GM23338 (cell line): ENCODE measurements at regions not wholly inside any gene's neighbourhood (a gene's known extent, or its start where the extent isn't known, plus 50 kb on each side); places are given as distances from the start of the nearest gene placed in this dataset.

Experiments used
- ATAC-seq: fragments of 200-7000 bp; cut with Tn5 transposase; 3 replicates; pipeline ENCODE4 v1.9.1; 2020
- DNase-seq: peaks from one replicate; pipeline ENCODE4 v3.0.0-alpha.2; 2015; ENCODE audit warnings: low spot score
- H2AFZ ChIP-seq: fragments of 200-600 bp; sonication (generic); 2 replicates; pipeline ENCODE4 v1.8.0; 2016; ENCODE audit warnings: antibody characterized with exemption, mild to moderate bottlenecking, moderate library complexity
- H3F3A ChIP-seq: fragments of 200-600 bp; sonication (generic); replicated peaks from 2 replicates; pipeline ENCODE4 v1.8.0; 2017; ENCODE audit warnings: antibody characterized with exemption, mixed run types, low read depth
- H3K27ac ChIP-seq: fragments of 200-600 bp; sonication (generic); 2 replicates; pipeline ENCODE4 v1.6.1; 2016; ENCODE audit warnings: low read depth
- H3K27me3 ChIP-seq: fragments of 200-600 bp; sonication (generic); 2 replicates; pipeline ENCODE4 v1.8.0; 2016; ENCODE audit warnings: mild to moderate bottlenecking, mixed run types, moderate library complexity; ENCODE audit not compliant: insufficient read depth
- H3K36me3 ChIP-seq: fragments of 200-600 bp; sonication (generic); 2 replicates; pipeline ENCODE4 v1.8.0; 2016; ENCODE audit warnings: mild to moderate bottlenecking; ENCODE audit not compliant: insufficient read depth
- H3K4me1 ChIP-seq: fragments of 200-600 bp; sonication (generic); 2 replicates; pipeline ENCODE4 v1.8.0; 2016; ENCODE audit warnings: mild to moderate bottlenecking, moderate library complexity; ENCODE audit not compliant: insufficient read depth
- H3K4me2 ChIP-seq: fragments of 200-600 bp; sonication (generic); 2 replicates; pipeline ENCODE4 v1.7.1; 2017; ENCODE audit warnings: mixed run types
- H3K4me3 ChIP-seq: fragments of 200-600 bp; sonication (generic); 2 replicates; pipeline ENCODE4 v1.6.1; 2016; ENCODE audit warnings: mixed run types
- H3K79me2 ChIP-seq: fragments of 200-600 bp; sonication (generic); replicated peaks from 2 replicates; pipeline ENCODE4 v1.8.0; 2017; ENCODE audit warnings: mild to moderate bottlenecking; ENCODE audit not compliant: insufficient read depth
- H3K9me2 ChIP-seq: fragments of 200-600 bp; sonication (generic); 2 replicates; pipeline ENCODE4 v1.8.0; 2017; ENCODE audit not compliant: insufficient read depth
- H4K20me1 ChIP-seq: fragments of 200-600 bp; sonication (generic); replicated peaks from 2 replicates; pipeline ENCODE4 v1.8.0; 2017; ENCODE audit warnings: mild to moderate bottlenecking; ENCODE audit not compliant: insufficient read depth
- H3K27ac Mint-ChIP-seq: 2 replicates; pipeline ENCODE4 v1.8.0; 2020; ENCODE audit warnings: inconsistent platforms, mild to moderate bottlenecking, moderate library complexity, mixed read lengths
- H3K27me3 Mint-ChIP-seq: 3 replicates; pipeline ENCODE4 v1.8.0; 2022; ENCODE audit warnings: low read depth, mild to moderate bottlenecking, moderate library complexity, mixed read lengths, inconsistent platforms; ENCODE audit not compliant: insufficient read depth, poor library complexity
- H3K36me3 Mint-ChIP-seq: 3 replicates; pipeline ENCODE4 v1.8.0; 2021; ENCODE audit warnings: low read depth, mild to moderate bottlenecking, inconsistent platforms, moderate library complexity, mixed read lengths
- H3K4me1 Mint-ChIP-seq: 3 replicates; pipeline ENCODE4 v1.8.0; 2020; ENCODE audit warnings: mild to moderate bottlenecking, inconsistent platforms, mixed read lengths
- H3K4me3 Mint-ChIP-seq: 3 replicates; pipeline ENCODE4 v1.8.0; 2021; ENCODE audit warnings: moderate library complexity, mild to moderate bottlenecking, inconsistent platforms, mixed read lengths
- H3K9me3 Mint-ChIP-seq: 3 replicates; pipeline ENCODE4 v1.8.0; 2020; ENCODE audit warnings: moderate library complexity, mild to moderate bottlenecking, inconsistent platforms, mixed read lengths
- CREB1 ChIP-seq: fragments of 250-450 bp; sonication (Bioruptor Pico); IDR thresholded peaks from 2 replicates; pipeline ENCODE4 v1.5.0; 2020; ENCODE audit warnings: low read depth, mild to moderate bottlenecking, moderate library complexity
- CTCF ChIP-seq, 2 experiments: fragments of 200-600 bp in 1 of 2; sonication (generic) in 1 of 2; conservative IDR thresholded peaks; 2 replicates each; pipeline versions ENCODE4 v1.5.1 to v1.6.1; 2016 to 2017; ENCODE audit warnings: antibody characterized with exemption in 2 of 2, low read depth in 2 of 2, mild to moderate bottlenecking in 2 of 2, moderate library complexity in 1 of 2
- EZH2 ChIP-seq: fragments of 200-600 bp; sonication (generic); IDR thresholded peaks from one replicate; pipeline ENCODE4 v1.8.0; 2017; ENCODE audit warnings: antibody characterized with exemption, mild to moderate bottlenecking, low read depth; ENCODE audit not compliant: unreplicated experiment
- EZH2phosphoT487 ChIP-seq: fragments of 200-600 bp; sonication (generic); IDR thresholded peaks from one replicate; pipeline ENCODE4 v1.8.1; 2018; ENCODE audit warnings: antibody characterized with exemption; ENCODE audit not compliant: unreplicated experiment
- JUNB ChIP-seq: IDR thresholded peaks from one replicate; pipeline ENCODE4 v1.6.1; 2016; ENCODE audit warnings: antibody characterized with exemption; ENCODE audit not compliant: unreplicated experiment
- NANOG ChIP-seq: IDR thresholded peaks from 2 replicates; pipeline ENCODE4 v1.6.1; 2016; ENCODE audit warnings: antibody characterized with exemption, borderline replicate concordance
- POLR2AphosphoS5 ChIP-seq: IDR thresholded peaks from 2 replicates; pipeline ENCODE4 v1.6.1; 2016; ENCODE audit warnings: antibody characterized with exemption, low read depth
- STAT1 ChIP-seq: IDR thresholded peaks from one replicate; pipeline ENCODE4 v1.6.1; 2016; ENCODE audit warnings: antibody characterized with exemption; ENCODE audit not compliant: unreplicated experiment
- ZNF114 ChIP-seq: fragments of 250-450 bp; sonication (Bioruptor Pico); IDR thresholded peaks from 2 replicates; pipeline ENCODE4 v1.5.0; 2020; ENCODE audit warnings: mild to moderate bottlenecking, moderate library complexity
- ZNF331 ChIP-seq: fragments of 250-450 bp; sonication (Bioruptor Pico); IDR thresholded peaks from 2 replicates; pipeline ENCODE4 v1.5.0; 2020; ENCODE audit warnings: low read depth, mild to moderate bottlenecking, moderate library complexity
- TF ChIP-seq, protein P1 (sequence below): IDR thresholded peaks from one replicate; pipeline ENCODE4 v1.6.1; 2018; ENCODE audit warnings: antibody characterized with exemption; ENCODE audit not compliant: unreplicated experiment
- TF ChIP-seq, protein P2 (sequence below): IDR thresholded peaks from 2 replicates; pipeline ENCODE4 v1.6.1; 2016; ENCODE audit warnings: antibody characterized with exemption
- TF ChIP-seq, protein P3 (sequence below): fragments of 250-450 bp; sonication (Bioruptor Pico); IDR thresholded peaks from 2 replicates; pipeline ENCODE4 v1.5.0; 2020; ENCODE audit warnings: mild to moderate bottlenecking, moderate library complexity

DNA sequence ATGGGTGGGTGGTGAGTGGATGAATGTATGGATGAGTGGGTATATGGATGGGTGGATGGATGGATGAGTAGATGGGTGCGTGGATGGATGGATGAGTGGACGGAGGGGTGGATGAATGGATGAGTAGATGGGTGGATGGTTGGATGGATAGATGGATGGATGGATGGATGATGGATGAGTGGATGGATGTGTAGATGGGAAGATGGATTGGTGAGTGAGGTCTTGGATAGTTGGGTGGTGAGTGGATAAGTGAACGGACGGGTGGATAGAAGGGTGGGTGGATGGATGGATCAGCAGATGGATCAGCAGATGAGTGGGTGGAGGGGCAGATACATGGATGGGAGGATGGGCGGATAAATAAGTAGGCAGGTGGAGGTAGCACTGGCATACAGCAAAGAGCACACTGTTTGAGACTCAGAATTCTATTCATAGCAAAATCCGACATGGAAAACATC is 163.5 kb downstream of the C9orf50 start:
- ATAC-seq (no peak), DNase-seq (no peak)
- Mint-ChIP-seq H3K9me3 (no peaks in the 10 kb centered on the region), H3K4me1 (peaks cover 7% of the 10 kb centered on the region; the same call in 2 of the 3 replicates), H3K4me3 (no peak overlapping the region; the same call in 2 of the 3 replicates), H3K27ac (no peak overlapping the region), H3K36me3 (no peaks in the 10 kb centered on the region), H3K27me3 (peaks cover 26% of the 10 kb centered on the region)
- peaks cover 19% of the 10 kb centered on the region for H3K4me1 ChIP-seq
- H3K27ac ChIP-seq, result no peak overlapping the region
- H3K9me2 ChIP-seq, result 0 out of 2 replicates have a peak, but pooled peaks cover 2% of the 10 kb centered on the region
- H3K36me3 ChIP-seq, result no peaks in the 10 kb centered on the region; the same call in 1 of the 2 replicates
- H3K4me3 ChIP-seq, result no peak overlapping the region
- H3F3A ChIP-seq, result no peaks in the 10 kb centered on the region; the same call in 1 of the 2 replicates
- H3K27me3 ChIP-seq, result peaks cover 41% of the 10 kb centered on the region
- H4K20me1 ChIP-seq, result no peaks in the 10 kb centered on the region
- H3K79me2 ChIP-seq, result no peaks in the 10 kb centered on the region
- no peak overlapping the region for H2AFZ ChIP-seq
- TF ChIP-seq, protein P1, sequence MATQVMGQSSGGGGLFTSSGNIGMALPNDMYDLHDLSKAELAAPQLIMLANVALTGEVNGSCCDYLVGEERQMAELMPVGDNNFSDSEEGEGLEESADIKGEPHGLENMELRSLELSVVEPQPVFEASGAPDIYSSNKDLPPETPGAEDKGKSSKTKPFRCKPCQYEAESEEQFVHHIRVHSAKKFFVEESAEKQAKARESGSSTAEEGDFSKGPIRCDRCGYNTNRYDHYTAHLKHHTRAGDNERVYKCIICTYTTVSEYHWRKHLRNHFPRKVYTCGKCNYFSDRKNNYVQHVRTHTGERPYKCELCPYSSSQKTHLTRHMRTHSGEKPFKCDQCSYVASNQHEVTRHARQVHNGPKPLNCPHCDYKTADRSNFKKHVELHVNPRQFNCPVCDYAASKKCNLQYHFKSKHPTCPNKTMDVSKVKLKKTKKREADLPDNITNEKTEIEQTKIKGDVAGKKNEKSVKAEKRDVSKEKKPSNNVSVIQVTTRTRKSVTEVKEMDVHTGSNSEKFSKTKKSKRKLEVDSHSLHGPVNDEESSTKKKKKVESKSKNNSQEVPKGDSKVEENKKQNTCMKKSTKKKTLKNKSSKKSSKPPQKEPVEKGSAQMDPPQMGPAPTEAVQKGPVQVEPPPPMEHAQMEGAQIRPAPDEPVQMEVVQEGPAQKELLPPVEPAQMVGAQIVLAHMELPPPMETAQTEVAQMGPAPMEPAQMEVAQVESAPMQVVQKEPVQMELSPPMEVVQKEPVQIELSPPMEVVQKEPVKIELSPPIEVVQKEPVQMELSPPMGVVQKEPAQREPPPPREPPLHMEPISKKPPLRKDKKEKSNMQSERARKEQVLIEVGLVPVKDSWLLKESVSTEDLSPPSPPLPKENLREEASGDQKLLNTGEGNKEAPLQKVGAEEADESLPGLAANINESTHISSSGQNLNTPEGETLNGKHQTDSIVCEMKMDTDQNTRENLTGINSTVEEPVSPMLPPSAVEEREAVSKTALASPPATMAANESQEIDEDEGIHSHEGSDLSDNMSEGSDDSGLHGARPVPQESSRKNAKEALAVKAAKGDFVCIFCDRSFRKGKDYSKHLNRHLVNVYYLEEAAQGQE, result no peak
- no peak for TF ChIP-seq POLR2AphosphoS5
- no peak for TF ChIP-seq ZNF114 (CRISPR knock-in tag)
- TF ChIP-seq EZH2, result no peak
- no peak for TF ChIP-seq STAT1
- no peak for TF ChIP-seq CREB1
- TF ChIP-seq NANOG, result no peak
- no peak for TF ChIP-seq CTCF (conservative IDR thresholded peaks at IDR 0.05; ENCODE audit: low read depth in 2 of 2)
- no peak for TF ChIP-seq ZNF331 (CRISPR knock-in tag)
- TF ChIP-seq, protein P2, sequence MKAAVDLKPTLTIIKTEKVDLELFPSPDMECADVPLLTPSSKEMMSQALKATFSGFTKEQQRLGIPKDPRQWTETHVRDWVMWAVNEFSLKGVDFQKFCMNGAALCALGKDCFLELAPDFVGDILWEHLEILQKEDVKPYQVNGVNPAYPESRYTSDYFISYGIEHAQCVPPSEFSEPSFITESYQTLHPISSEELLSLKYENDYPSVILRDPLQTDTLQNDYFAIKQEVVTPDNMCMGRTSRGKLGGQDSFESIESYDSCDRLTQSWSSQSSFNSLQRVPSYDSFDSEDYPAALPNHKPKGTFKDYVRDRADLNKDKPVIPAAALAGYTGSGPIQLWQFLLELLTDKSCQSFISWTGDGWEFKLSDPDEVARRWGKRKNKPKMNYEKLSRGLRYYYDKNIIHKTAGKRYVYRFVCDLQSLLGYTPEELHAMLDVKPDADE, result no peak
- TF ChIP-seq JUNB, result no peak
- TF ChIP-seq, protein P3, sequence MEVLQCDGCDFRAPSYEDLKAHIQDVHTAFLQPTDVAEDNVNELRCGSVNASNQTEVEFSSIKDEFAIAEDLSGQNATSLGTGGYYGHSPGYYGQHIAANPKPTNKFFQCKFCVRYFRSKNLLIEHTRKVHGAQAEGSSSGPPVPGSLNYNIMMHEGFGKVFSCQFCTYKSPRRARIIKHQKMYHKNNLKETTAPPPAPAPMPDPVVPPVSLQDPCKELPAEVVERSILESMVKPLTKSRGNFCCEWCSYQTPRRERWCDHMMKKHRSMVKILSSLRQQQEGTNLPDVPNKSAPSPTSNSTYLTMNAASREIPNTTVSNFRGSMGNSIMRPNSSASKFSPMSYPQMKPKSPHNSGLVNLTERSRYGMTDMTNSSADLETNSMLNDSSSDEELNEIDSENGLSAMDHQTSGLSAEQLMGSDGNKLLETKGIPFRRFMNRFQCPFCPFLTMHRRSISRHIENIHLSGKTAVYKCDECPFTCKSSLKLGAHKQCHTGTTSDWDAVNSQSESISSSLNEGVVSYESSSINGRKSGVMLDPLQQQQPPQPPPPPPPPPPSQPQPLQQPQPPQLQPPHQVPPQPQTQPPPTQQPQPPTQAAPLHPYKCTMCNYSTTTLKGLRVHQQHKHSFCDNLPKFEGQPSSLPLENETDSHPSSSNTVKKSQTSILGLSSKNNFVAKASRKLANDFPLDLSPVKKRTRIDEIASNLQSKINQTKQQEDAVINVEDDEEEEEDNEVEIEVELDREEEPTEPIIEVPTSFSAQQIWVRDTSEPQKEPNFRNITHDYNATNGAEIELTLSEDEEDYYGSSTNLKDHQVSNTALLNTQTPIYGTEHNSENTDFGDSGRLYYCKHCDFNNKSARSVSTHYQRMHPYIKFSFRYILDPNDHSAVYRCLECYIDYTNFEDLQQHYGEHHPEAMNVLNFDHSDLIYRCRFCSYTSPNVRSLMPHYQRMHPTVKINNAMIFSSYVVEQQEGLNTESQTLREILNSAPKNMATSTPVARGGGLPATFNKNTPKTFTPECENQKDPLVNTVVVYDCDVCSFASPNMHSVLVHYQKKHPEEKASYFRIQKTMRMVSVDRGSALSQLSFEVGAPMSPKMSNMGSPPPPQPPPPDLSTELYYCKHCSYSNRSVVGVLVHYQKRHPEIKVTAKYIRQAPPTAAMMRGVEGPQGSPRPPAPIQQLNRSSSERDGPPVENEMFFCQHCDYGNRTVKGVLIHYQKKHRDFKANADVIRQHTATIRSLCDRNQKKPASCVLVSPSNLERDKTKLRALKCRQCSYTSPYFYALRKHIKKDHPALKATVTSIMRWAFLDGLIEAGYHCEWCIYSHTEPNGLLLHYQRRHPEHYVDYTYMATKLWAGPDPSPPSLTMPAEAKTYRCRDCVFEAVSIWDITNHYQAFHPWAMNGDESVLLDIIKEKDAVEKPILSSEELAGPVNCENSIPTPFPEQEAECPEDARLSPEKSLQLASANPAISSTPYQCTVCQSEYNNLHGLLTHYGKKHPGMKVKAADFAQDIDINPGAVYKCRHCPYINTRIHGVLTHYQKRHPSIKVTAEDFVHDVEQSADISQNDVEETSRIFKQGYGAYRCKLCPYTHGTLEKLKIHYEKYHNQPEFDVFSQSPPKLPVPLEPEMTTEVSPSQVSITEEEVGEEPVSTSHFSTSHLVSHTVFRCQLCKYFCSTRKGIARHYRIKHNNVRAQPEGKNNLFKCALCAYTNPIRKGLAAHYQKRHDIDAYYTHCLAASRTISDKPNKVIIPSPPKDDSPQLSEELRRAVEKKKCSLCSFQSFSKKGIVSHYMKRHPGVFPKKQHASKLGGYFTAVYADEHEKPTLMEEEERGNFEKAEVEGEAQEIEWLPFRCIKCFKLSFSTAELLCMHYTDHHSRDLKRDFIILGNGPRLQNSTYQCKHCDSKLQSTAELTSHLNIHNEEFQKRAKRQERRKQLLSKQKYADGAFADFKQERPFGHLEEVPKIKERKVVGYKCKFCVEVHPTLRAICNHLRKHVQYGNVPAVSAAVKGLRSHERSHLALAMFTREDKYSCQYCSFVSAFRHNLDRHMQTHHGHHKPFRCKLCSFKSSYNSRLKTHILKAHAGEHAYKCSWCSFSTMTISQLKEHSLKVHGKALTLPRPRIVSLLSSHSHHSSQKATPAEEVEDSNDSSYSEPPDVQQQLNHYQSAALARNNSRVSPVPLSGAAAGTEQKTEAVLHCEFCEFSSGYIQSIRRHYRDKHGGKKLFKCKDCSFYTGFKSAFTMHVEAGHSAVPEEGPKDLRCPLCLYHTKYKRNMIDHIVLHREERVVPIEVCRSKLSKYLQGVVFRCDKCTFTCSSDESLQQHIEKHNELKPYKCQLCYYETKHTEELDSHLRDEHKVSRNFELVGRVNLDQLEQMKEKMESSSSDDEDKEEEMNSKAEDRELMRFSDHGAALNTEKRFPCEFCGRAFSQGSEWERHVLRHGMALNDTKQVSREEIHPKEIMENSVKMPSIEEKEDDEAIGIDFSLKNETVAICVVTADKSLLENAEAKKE, result no peak
- no peak for TF ChIP-seq EZH2phosphoT487
- H3K4me2 ChIP-seq, result no peak overlapping the region
